ENCODE measurements at regions not wholly inside any gene's neighbourhood (a gene's known extent, or its start where the extent isn't known, plus 50 kb on each side); places are given as distances from the start of the nearest gene placed in this dataset.

DNA sequence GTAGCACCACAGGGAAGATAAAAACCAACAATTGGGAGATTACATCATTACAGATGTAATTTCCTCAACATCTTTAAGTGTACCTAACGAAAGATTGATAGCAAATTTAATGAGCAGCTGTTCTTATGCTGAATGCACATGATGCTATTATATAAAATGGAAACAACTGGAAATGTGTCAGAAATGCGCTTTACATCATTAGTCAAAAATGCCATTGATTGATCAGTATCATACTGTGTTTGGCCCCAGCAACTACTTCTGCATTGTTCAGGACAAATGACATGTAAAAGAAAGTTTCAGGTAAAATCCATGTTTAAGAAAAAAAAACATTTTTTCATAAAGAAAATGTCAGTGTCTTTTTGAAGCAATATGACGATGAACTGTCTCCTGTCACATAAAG is 625.5 kb upstream of the MIR17HG start:
- TF ChIP-seq SUZ12 (IDR thresholded peaks at IDR 0.05; ENCODE audit: extremely low read depth, insufficient read depth, insufficient read length) (no peak), ZNF274 (IDR thresholded peaks at IDR 0.05; ENCODE audit: low read depth, low read length) (no peak)
